GM19468 (cell line): ENCODE measurements at regions not wholly inside any gene's neighbourhood (a gene's known extent, or its start where the extent isn't known, plus 50 kb on each side); places are given as distances from the start of the nearest gene placed in this dataset.
"Not testable (repeated sequence)": the region's sequence is repeated elsewhere in the genome, so short reads cannot be mapped to it uniquely, and the experiment has no call there.

Experiments
- ATAC-seq: cut with Tn5 transposase; IDR thresholded peaks from one replicate; pipeline ENCODE4 v1.9.1; 2021; ENCODE audit warnings: mild to moderate bottlenecking, moderate library complexity, moderate number of reproducible peaks; ENCODE audit not compliant: unreplicated experiment; ENCODE audit errors: extremely low read depth

GRCh38 chr13:71382285-71382684 lies 484.7 kb downstream of the DACH1 start:
- ATAC-seq, result no peak

- no peak for ATAC-seq
These were observed 486.8 kb downstream of the DACH1 start for GRCh38 chr13:71380191-71380590.

DNA sequence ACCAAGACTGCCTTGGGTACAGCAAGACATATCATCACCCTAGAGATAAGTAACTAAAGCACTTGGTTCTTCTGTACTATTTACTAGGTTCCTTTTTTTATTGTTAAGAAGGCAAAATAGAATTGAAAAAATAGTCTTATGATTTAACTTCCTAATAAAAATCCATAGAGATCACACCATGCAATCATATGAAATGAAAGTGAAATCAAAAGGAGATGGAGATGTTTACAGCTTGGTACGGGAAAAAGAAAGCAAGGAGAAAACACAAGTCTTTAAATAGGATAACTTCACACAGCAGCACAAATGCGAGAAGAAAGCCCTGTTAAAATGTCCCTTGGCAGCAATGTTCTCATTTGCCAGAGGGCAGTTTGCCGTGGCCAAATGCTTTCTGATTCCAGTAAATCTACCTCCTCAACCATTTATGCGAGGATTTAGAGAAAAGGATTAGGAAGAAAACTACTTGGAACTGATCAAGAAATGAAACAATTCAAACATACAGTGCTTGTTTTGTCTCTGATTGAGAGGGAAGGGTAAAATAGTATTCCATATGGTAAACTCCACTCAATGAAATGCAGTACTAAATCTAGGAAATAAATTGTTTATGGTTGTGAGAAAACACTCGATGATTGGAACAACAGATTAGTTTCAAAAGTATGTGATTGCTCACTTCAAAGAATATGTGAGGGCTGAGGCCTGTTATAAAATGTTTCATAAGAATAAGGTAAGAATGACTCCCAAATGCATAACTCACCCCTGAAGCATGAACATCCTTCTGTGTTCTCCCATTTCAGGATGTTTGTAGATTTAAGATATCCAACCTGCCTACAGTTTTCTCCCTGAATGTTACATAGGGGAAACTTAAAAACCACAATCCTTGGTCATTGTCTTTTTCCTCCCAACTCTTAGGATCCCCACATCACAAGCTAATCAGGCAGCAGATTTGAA lies 487.8 kb downstream of the DACH1 start:
- no peak for ATAC-seq

- no peak for ATAC-seq
These were observed 492.4 kb downstream of the DACH1 start for GRCh38 chr13:71374471-71375049.

- ATAC-seq, result no peak
These were observed 498.7 kb downstream of the DACH1 start for GRCh38 chr13:71368336-71368735.

DNA sequence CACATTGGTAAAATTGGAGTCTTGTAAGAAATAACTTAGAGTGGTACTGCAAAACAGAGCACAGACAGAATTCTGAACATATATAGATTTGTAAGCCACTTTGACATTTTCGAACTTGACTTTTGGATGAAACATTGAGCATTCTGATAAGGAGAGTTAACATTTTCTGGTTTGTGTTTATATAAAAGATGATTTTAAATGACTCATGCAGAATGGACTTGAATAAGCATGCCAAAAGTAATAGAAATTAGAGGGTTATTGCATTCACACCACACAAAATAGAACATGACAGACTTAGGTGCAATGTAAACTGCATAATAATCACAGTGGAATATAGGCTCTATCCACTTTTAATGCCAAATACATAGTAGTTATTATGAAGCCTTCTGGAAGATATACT lies 507.0 kb downstream of the DACH1 start:
- ATAC-seq, result no peak

DNA sequence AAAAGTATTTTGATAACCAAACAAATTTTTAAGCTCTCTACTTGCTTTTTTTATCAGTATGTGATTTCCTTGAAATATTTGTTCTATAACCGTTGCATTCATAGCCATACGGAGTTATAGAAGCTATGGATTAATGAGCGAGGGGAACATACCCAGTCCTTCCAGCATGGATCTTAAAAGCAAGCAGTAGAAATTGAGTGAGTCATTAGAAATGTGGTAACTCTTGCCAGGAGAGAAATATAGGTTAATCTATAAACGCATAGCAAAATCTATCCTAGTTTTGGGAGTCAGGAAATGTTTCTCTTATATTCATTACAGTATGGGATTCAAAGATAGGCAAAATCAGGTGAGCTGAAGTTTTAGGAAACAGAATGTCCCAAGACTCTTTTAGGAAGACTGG lies 507.4 kb downstream of the DACH1 start:
- no peak for ATAC-seq

GRCh38 chr13:71358218-71358617 lies 508.8 kb downstream of the DACH1 start:
- no peak for ATAC-seq

- no peak for ATAC-seq
These were observed 512.0 kb downstream of the DACH1 start for GRCh38 chr13:71355010-71355409.

DNA sequence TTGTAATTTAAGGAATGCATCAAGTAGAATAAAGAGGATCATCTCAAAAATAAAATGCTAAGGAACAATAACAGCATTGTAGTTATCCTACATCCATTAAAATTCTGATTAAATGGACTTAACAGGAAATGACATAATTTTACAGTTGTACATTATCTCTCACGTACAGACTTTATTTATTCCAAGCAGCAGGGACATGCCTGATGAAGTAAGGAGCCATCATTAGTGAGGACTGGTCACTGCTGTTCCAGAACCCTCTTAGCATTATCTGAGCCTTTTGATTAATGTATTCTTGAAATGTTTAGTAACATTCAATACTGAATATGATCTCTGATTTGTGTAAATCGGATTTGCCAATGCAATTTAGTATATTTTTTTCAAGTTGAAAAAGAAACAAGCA lies 516.1 kb downstream of the DACH1 start:
- no peak for ATAC-seq

GRCh38 chr13:71345856-71346255 lies 521.1 kb downstream of the DACH1 start:
- not testable (repeated sequence) for ATAC-seq

- no peak for ATAC-seq
These were observed 527.3 kb downstream of the DACH1 start for GRCh38 chr13:71339736-71340135.

DNA sequence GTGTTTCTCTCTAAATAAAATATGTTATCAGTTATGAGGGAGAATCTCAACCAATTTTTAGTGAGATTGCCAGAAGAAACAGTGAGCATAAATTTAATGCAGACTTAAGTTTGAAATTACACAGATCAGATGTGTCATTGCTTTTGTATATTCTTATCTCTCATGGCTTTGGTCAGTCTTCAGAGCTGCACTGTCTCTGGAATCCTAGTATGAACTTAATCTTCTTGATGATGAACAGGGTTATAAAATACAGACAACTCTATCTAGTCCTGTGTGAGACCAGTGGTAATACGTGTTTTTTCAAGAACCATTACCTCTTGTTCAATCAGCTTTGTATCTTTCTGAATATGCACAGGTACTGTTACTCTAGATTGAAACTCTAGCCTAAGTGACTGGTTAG lies 528.0 kb downstream of the DACH1 start:
- no peak for ATAC-seq

GRCh38 chr13:71338070-71338469 lies 528.9 kb downstream of the DACH1 start:
- no peak for ATAC-seq

DNA sequence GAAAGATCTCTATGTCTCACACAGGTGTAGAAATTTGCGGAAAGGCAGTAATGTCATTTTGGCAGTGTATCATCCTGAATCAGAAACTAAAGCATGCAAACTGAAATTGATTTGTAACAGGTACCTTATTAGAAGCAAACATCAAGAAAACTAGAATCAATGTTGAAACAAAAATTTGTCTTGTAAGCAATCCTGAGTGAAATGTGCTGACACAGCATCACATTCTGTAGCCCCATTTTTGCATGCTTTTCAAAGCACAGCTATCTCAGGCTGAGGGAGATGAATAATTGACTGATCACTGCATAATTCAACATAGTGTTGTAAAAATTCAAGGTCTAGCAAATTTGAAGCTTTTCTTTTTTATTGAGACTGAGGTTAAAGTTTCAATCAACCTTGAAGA lies 539.7 kb downstream of the DACH1 start:
- ATAC-seq, result no peak

DNA sequence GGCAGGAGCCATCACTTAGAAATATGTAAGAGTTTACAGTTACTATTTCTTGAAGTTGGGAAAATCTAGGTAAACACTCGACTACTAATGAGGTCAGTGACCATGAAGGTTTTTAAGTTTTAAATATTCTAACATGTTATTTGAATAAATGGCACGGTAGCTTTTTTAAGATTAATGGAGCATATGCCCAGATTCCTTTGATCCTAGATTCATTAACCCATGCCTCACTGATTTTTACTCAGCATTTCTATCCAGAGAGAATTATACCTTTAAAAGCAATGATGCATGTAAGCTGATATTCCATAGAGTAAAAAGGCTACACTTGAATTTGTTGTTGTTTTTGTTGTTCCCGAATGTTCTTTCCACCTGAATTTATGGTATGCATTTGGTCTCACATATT lies 541.4 kb downstream of the DACH1 start:
- no peak for ATAC-seq

DNA sequence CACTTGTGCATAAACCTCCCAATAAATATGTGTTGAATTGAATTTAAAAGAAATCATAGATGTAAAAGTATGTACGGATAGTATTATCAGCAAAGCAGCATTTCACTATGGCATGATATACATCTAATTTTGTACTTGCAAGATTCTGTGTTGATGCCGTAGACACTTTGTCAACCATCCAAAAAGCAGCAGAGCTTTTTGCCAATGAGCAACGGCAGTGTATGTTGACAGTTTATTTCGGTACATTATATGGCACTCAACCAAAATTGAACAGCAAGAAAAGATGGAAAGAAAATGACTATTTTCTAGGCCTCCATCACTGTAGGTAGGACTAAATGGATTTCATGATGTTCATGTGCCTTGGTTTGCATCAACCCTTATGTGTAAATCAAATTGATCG lies 543.7 kb downstream of the DACH1 start:
- ATAC-seq, result no peak

- no peak for ATAC-seq
These were observed 546.6 kb downstream of the DACH1 start for GRCh38 chr13:71320452-71320851.

GRCh38 chr13:71316792-71317363 lies 550.1 kb downstream of the DACH1 start:
- no peak for ATAC-seq

DNA sequence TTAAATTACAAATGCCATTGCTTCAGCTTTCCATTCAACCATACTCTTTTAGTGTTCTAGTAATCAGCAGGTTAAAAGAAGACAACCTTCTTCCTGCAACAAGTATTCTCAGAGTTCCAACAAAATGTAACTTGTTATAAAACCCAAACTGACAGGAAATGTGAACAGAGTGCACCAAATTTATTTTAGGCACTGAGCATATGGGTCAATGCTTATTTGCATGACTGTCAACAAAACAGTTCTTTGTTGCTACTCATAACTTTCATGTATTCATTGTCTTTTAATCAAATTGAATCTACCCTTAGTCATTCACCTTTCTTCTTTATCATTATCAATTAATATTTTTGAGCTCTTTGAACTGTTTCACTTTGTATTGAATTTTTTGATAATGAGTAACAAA lies 554.1 kb downstream of the DACH1 start:
- ATAC-seq, result no peak

DNA sequence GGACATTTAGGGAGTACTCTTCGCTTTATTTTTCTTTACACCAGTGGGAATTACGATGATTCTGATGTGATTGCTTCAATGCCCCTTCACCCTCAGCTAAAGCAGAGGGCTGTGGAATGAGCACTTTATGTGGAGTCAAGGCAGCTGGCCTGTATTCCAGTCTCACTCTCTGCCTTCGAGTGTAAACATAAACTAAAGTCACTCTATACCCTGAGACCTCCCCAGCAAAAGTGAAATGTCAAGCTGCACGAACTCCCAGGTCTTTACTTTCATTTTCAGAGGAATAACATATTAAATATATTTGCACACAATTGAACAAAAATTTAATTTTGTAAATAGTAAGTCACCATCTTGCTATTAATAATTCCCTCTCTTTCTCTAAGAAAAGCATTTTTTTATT lies 557.1 kb downstream of the DACH1 start:
- no peak for ATAC-seq
